OCI-M1 (cell line): ENCODE measurements at regions not wholly inside any gene's neighbourhood (a gene's known extent, or its start where the extent isn't known, plus 50 kb on each side); places are given as distances from the start of the nearest gene placed in this dataset.

ENCODE experiments used
- DNase-seq: peaks from one replicate; lab custom pipeline; 2025; lab: John Stamatoyannopoulos, UW

DNA sequence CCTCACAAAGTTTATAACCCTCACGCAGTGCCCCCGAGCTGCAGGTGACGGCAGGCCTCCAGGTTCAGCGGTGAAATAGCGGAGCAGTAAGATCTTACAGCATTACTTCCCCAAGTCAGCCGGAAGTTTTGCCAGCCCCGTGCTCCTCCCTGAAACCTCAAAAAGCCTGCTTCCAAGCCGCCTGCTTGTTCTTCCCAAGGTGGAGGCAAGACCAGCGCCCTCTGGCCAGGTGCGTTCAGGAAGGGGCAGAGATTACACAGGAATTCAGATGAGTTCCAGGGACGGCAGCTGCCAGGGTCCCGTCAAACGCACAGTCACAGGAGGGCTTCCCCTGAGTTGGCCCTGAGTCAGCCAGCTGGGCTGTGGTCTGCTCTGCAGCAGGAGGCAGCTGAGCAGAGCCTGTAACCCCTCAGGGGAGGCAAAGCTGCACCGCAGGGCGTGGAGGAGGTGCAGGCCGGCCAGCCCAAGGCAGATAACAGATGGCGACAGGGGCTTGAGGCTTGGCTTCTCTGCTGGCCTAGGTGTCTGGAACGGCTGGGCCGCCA is 124.1 kb upstream of the RPS6KA2 start:
- DNase-seq: peak; percentile 47

- DNase-seq: no peak
Measured at GRCh38 chr6:166750108-166750793, 123.2 kb upstream of the RPS6KA2 start.

DNA sequence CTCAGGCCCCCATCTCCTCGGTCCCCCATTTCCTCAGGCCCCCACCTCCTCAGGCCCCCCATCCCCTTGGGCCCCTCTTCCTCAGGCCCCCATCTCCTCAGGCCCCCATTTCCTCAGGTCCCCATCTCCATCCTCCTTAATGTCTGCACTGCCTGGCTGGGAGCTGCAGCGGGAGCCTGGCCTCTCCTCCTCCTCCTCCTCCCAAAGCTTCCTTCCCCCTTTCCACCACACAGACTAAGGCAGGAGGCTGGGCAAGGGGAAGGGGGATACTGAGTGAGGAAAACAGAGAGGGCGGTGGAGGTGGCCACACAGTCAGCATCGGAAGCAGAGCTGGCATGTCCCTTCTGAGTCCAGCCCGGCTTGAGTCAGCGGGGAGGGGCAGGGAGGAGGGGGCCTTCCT is 122.6 kb upstream of the RPS6KA2 start:
- no peak for DNase-seq

GRCh38 chr6:166747644-166748595 is 120.9 kb upstream of the RPS6KA2 start:
- DNase-seq: no peak

GRCh38 chr6:166745801-166746668 is 119.0 kb upstream of the RPS6KA2 start:
- no peak for DNase-seq

DNA sequence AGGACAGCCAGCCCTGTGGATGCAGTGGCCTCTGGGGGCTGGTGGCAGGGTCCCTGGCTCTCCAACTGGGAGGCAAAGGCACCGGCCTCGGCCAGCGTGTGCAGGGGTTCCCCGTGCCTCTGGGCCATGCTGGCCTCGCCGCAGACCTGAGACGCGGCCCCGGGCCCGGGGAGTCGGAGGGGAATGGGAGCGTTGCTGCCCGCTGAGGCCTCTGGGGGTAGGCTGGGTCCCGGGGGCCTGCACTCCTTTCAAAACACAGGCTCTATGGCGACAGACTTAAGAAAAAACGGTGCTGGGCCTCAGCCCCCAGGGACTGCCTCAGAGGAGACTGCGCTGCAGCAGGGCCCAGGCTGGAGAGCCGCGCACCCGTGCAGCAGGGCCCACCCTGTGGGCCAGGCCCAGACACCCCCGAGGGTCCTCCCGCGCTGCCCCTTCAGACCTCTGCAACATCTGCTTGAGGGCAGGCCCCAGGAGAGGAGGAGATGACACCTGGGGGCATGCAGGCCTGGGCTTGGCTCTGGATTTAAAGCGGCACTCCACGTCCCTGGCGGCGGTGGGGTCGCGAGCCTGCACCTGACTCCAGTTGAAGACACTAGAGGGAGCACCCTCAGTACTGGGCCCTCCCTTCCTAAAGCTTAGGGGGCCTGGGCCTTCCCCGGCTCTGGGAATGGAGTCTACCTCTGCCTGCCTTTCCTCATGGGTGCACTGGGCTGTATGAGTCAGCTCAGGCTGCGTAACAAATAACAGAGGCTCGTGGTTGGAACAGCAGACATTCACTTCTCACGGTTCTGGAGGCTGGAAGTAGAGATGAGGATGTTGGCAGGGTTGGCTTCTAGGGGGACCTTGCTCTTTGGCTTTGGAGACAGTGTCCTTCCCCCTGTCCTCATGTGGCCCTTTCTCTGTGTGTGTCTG is 117.4 kb upstream of the RPS6KA2 start:
- no peak for DNase-seq

- DNase-seq: no peak
Measured at GRCh38 chr6:166743406-166744222, 116.6 kb upstream of the RPS6KA2 start.

DNA sequence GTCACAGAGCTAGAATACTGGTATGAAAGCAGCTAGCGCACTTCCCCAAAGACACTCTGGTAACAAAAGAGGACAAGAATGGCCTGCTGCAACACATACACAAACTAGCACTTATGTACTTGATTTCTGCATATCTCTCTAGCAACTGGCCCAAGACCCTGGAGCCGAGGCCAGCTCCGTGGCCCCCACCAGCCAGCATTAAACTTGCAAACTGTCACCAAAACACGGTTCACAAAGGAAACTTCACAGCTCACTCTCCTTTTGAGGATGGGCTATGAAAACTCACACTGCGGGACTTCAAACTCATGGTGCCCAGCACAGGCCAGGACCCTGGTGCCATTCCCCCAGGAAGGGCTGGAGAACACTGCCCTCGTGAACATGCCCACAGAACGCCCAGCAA is 115.9 kb upstream of the RPS6KA2 start:
- no peak for DNase-seq

- no peak for DNase-seq
Measured at GRCh38 chr6:166739976-166740318, 112.9 kb upstream of the RPS6KA2 start.

DNA sequence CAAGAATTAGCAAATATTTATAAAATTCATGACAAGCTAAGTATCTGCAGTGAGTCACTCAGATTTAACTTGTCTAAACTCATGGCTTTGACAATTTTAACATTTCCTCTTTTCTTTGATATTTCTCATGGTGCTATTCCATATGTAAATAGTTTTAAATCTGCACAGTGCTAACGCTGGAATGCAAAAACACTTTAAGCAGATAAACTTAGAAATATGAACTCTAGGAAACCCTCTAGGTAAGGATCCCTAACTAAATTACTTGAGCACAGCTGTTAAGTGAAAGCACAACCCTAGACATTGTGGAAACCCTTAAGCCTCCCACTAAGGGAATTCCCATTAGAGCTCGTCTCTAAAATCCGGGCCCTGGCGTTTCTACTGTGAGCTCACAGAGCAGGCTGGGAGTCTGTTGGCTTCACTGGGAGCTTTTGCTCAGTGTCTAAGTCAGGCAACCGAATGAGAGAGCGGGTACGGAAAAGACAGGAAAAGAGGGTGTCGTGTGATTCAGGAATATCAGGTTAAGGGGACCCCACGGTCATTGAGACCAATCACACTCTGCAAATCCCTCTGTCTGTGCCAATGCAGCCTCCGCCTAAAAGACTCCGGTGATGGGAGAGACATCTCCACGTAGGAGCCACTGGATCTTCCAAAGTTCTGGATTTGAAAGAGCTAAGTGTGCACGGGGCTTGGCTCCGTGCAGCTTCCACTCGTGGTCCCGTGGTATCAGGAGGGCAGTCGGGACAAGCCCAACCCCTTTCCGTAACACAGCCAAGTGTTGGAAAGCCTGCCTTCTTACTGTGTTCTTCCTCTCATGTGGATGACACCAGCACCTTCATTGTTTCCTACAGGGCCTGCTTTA is 112.3 kb upstream of the RPS6KA2 start:
- no peak for DNase-seq

DNA sequence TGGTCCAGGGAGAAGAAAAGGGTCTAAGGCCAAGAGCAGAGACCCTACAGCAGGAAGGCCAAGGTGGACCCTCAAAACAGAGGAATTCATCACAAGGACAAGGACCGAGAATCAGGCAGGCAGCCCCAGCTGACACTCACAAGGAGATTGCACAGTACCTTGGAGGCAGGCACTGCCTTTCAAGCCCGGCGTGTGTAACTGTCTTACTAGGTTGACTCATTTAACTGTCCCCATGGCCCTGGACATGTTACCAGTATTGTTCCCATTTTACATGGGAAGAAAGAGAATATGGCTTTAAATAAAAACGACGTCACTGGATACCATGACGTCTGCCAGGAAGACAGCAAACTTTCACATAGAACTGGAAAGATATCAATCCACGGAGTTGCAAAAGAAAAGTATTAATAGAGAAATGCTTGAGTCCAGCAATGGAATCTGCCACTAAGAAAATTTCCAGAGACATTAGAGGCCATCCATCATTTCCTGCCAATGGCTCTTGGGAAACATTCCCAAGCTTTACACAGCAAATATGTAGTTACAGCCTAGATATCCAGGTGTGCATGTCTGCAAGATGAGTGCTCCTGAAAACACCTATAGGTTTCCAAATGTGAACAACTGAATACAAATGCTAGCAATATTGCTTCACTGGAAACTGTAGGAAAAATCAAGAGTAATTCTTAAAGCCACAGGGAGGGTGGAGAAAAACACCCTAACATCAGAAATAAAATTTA is 111.5 kb upstream of the RPS6KA2 start:
- DNase-seq: no peak

DNA sequence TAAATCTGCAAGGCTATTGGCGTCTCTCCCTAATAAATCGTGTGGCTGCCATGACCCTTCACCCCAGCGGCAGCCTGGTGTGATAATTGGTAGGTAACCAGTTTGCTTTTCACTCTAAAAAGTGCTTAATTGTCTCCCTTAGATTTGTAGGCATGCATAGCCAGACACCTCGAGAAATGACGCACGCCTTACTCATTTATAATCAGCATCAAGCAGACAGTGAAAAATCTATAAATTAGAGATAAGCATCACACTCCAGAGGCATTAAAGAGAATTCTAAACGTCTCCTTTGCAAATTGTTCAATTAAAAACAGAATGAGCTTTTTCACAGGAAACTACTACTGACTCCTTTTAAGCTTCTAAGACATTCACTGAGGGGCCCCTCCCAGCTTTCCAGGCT is 110.2 kb upstream of the RPS6KA2 start:
- no peak for DNase-seq

DNA sequence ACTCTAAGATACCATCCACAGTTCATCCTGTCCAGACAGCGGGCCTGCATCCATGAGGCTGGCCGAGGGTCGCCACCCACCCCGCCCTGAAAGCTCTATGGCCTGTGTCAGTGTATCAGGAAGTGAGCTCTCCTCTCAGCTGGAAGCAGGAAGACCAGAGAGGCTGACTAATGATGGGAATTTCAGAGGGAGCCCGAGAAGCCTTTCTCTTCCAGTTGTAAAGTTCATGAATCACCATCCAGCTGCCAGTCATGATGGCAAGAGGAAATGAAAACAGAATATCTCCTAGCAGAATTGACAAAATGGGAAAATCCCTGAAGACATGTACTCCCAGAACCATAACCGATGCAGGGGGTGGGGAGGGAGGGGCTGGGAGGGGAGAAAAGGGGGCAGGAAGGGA is 109.6 kb upstream of the RPS6KA2 start:
- DNase-seq: no peak

GRCh38 chr6:166733900-166734299 is 106.8 kb upstream of the RPS6KA2 start:
- DNase-seq: no peak

GRCh38 chr6:166729658-166730057 is 102.6 kb upstream of the RPS6KA2 start:
- DNase-seq: no peak

DNA sequence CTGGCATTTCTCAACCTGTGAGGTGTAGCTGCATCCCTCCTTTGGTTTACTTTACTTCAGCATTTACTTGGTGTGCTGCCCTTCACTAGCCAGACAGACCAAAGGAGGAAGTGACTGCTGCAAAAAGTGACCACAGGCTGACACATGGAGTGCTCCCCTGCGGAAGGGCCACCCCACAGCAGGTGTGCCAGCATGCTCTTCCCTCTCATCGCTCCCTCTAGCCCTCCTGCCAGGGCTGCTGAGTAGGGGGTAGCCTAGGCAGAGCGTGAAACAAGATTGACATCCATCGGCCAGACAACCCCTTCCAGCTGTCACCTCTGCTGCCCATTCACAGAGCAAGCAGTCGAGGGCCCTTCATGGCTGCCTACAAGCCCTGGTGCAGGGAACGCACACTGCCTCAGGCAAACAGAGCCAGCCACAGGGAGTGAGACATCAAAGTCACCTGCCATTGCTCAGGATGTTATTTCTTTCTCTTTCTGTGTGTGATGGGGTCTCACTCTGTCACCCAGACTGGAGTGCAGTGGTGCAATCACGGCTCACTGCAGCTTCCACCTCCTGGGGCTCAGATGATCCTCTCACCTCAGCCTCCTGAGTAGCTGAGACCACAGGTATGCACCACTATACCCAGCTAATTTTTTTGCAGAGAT is 102.0 kb upstream of the RPS6KA2 start:
- DNase-seq: peak; percentile 16

- no peak for DNase-seq
Measured at GRCh38 chr6:166726201-166726600, 99.2 kb upstream of the RPS6KA2 start.

DNA sequence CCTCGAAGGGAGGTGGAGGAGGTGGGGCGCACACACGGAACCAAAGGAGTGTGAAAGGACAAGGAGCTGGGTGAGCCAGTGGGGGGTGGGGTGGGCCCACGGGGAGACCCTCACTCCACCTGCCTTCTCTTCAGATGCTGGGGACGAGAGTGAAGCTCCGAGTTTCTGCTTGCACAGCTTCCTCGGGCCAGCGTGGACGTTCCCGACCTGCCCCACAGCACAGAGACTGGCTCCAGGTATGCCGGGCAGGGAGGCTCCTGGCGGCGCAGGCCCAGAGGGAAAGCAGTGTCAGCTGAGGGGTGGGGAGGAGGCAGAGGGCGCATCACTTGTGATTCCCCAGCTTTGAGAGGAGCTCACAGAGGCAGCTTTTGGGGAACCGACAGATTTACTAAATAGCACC is 98.5 kb upstream of the RPS6KA2 start:
- DNase-seq: no peak
